PC-9 (cell line): ENCODE measurements at regions not wholly inside any gene's neighbourhood (a gene's known extent, or its start where the extent isn't known, plus 50 kb on each side); places are given as distances from the start of the nearest gene placed in this dataset.

Experiments
- CTCF ChIP-seq: fragments of 200-600 bp; sonication (generic); conservative IDR thresholded peaks from 2 replicates; pipeline ENCODE4 v1.6.1; 2017; ENCODE audit warnings: mixed run types, antibody characterized with exemption, mild to moderate bottlenecking, moderate library complexity
- EZH2 ChIP-seq: fragments of 200-600 bp; sonication (generic); IDR thresholded peaks from 2 replicates; pipeline ENCODE4 v1.8.0; 2017; ENCODE audit warnings: antibody characterized with exemption, low read depth

GRCh38 chr18:66727991-66728390 lies 124.1 kb upstream of the CDH19 start:
- TF ChIP-seq CTCF, result no peak
- TF ChIP-seq EZH2, result no peak
